HG03139 (cell line): ENCODE measurements at regions not wholly inside any gene's neighbourhood (a gene's known extent, or its start where the extent isn't known, plus 50 kb on each side); places are given as distances from the start of the nearest gene placed in this dataset.
"Not testable (repeated sequence)": the region's sequence is repeated elsewhere in the genome, so short reads cannot be mapped to it uniquely, and the experiment has no call there.

Experiments
- ATAC-seq: cut with Tn5 transposase; IDR thresholded peaks from one replicate; pipeline ENCODE4 v1.9.1; 2021; ENCODE audit not compliant: unreplicated experiment

DNA sequence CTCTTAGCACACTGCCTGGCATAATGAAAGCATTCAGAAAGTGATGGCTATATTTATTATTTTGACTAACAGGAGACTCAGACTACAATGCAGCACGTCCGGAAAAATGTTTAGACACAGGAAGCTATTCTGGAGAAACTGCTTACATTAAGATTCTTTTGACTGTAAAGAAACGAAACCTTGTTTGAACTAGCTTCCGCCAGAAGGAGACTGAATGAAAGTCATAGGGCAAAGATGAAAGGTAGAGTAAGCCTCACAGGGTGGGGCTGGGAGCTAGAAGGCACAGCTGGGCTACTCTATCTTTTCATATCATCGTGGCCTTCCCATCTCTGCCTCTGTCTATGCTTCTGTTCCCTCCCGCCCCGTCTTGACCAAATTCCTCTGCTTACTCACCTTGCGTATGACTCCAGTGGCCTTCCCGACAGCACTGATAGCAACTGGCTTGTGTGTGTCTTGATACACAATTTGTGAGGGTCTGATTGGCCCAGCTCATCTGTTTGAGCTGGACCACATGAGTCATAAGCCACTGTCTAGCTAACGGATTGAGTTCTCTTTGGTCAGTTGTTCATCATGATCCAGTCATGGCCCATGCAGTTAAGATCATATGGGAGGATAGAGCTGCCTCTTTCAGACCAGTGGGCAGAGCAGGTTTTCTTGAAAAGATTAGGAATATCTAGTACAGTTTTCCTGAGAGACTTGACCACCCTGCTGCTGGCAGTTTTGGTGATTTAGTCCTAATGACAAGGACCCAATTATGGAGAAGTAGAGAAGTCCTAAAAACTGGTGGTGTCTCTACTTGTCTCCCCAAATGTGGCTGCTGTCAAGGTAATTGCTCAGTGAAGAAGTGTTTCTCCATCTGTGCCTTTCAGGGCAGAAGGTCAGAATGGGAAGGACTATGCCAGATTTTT, 151.5 kb upstream of the SLC38A2 start:
- no peak for ATAC-seq

DNA sequence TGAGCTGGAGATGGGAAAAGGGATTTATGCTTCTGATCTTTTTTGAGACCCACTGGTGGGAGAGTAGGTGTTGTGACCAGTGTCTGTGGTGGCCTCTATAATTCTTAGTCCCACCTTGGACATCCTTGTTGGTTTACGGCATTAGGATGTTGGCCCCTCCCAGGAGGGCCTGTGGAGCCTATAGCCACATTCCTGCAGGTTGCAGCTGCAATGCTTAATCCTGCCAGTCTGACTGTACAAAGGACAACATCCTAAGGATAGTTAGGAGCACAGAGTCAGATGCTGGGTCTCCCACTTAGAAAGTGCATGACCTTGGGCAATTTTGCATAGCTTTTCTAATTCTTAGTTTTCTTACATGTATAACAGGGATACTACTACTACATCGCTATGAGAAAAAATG, 150.9 kb upstream of the SLC38A2 start:
- no peak for ATAC-seq

GRCh38 chr12:46522071-46522470, 149.5 kb upstream of the SLC38A2 start:
- no peak for ATAC-seq

GRCh38 chr12:46521145-46521544, 148.6 kb upstream of the SLC38A2 start:
- ATAC-seq: no peak

- no peak for ATAC-seq
Observed at GRCh38 chr12:46519407-46519806, 146.8 kb upstream of the SLC38A2 start.

- no peak for ATAC-seq
Observed at GRCh38 chr12:46518729-46519128, 146.2 kb upstream of the SLC38A2 start.

- no peak for ATAC-seq
Observed at GRCh38 chr12:46518169-46518568, 145.6 kb upstream of the SLC38A2 start.

GRCh38 chr12:46517579-46517962, 145.0 kb upstream of the SLC38A2 start:
- ATAC-seq: peak; percentile 31

DNA sequence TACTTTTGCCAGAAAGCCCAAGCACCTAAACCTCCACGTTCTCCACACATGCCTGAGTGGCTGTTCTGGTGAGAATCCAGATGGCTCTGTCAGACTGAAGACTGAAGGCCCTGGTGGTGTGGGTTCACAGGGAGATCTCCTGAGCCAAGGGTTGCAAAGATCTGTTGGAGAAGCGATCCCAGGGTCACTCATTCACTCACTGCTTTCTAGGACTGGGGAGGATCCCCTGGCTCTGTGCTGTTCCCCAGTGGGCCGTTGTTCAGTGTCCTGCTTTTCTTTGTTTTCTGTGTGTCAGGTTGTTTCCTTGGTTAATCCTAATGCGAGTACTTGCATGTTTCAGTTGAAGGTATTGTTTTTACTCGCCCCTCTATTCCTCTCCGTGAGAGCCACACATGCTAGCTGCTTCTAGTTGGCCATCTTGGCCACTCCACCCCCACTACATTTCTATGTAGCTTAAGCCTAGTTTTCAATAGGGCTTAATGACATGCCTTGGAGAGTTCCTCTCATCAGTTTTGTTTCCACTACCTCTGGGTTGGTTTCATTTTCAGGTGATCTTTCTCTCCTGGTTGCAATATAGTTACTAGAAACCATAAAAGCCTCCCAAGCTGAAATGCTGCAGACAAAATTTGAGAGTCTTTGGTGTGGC, 144.5 kb upstream of the SLC38A2 start:
- peak; percentile 96 for ATAC-seq

DNA sequence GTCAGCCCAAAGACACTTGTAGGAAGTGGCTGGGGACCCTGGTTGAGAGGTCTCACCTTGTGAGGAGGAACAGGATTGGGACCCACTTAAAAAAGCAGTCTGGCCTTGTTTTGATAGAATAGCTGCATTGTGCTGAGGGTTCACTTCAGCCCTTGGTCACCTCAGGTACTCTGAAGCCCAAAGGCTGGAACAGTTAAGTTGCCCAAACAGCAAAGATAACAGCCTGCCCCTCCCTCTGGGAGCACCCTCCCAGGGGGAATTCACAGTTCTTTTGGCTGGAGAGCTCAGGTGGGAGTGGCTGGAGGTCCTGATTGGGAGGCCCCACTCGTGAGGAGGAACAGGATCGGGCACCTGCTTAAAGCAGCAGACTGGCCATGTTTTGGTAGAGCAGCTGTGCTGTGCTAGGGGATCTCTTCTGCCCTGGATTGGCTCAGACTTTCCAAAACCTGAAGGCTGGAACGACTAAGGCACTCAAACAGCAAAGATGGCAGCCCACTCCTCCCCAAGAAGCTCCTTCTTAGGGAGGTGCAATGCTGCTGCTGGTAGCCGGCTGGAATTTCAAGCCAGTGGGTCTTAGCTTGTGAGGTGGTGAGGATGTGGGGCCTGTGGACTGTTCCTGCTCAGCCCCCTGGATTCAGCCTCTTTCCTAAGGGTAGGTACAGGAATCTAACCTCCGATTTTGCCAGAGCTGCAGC, 143.8 kb upstream of the SLC38A2 start:
- no peak for ATAC-seq

DNA sequence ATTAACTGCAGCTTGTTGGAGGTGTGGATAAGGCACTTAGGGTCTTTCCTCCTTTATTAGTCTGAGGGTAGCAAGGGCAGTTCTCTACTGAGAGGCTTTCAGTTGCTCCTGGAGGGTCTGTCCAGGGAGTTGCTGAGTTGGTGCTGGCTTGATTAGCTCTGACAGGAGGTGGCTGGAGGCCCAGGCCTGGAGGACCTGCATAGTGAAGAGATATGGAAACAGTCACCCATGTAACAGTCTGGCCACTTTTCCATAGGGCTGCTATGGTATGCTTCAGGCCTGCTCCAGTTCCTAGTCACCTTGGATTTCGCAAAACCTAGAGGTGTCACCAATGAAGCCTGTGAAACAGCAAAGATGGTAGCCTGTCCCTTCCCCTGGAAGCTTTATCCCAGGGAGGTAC, 143.3 kb upstream of the SLC38A2 start:
- no peak for ATAC-seq

- no peak for ATAC-seq
Observed at GRCh38 chr12:46514886-46515285, 142.3 kb upstream of the SLC38A2 start.

- ATAC-seq: not testable (repeated sequence)
Observed at GRCh38 chr12:46510257-46510656, 137.7 kb upstream of the SLC38A2 start.

DNA sequence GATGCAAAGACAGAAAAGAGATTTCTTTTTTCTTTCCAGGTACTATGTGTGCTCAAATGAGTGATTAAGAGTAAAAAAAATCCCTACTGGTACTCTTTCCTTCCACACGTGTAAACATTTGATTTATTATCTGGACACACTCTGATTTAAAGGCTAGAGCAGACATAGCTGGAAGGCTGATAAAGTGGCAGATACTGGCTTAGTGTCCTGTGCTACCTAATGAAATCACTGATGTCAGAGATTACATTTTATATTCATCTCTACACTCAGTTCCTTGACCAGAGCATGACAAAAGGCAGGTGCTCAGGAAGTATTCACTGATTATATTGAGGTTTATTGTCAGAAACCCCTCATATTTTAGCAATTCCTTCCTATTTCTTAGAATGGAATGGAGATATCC, 136.6 kb upstream of the SLC38A2 start:
- no peak for ATAC-seq

- no peak for ATAC-seq
Observed at GRCh38 chr12:46508651-46509050, 136.1 kb upstream of the SLC38A2 start.

DNA sequence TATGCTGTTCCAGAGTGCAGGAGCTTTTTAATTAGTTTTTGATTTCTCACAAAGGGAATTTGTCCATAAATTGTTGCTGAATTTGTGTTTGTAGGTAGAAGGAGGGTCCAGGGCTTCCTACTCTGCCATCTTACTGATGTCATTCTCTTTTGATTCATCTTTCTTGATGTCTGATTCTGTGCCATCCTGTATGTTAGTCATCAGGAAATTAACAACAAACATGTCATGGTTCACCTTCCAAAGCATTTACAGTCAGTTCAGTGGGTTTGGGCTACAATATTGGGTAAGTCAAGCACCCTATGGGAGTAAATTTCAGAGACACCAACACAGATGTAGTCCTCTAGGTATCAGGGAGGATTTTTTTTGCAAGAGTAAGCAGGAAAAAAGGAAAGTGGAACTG, 135.2 kb upstream of the SLC38A2 start:
- no peak for ATAC-seq

DNA sequence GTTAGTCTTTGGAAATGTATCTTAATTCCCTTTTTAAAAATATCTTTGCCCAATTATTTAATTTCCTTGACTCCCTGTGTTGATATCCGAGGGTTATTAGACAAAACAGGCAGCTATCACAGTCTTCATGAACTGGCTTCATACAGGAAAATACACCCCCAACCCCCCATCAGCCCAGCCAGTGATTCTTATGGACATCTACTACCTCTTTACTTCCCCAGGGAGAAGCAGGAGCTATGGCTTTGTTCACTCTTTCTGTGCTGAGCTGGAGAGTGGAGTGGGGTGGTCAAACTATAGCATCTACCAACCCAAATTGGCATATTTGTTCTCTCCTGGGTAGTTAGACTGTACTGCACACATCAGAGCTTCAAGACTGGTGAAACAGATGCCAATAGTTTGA, 134.4 kb upstream of the SLC38A2 start:
- ATAC-seq: no peak

GRCh38 chr12:46506198-46506597, 133.6 kb upstream of the SLC38A2 start:
- ATAC-seq: no peak

DNA sequence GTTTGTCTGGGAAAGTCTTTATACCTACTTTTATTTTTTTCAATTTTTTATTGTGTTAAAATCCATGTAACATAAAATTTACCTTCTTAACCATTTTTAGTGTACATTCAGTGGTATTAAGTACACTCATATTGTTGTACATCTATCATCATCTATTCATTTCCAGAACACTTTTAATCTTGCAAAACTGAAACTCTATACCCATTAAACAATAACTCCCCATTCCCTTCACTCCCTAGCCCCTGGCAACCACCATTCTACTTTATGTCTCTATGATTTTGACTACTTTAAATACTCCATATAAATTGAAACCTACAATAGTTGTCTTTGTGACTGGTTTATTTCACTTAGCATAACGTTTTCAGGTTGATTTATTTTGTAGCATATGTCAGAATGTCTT, 131.9 kb upstream of the SLC38A2 start:
- ATAC-seq: no peak

DNA sequence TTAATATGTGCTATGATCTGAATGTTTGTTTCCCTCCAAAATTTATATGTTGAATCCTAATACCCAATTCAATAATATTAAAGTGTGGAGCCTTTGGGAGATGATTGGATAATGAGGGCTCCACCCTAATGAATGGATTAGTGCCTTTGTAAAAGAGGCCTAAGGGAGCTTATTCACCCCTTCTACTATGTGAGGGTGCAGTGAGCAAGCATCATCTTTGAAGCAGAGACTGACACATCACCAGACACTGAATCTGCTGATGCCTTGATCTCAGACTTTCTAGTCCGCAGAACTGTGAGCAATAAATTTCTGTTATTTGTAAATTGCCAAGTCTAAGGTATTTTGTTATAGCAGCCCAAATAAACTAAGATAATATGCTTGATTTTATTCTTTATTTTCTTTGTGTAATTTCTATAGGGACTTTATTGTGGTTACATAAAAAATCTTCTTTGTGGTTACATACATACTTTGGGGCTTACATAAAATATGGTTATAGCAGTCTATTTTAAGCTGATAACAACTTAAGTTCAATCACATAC, 131.1 kb upstream of the SLC38A2 start:
- ATAC-seq: no peak

- ATAC-seq: no peak
Observed at GRCh38 chr12:46500673-46501072, 128.1 kb upstream of the SLC38A2 start.

GRCh38 chr12:46499901-46500300, 127.3 kb upstream of the SLC38A2 start:
- ATAC-seq: peak; percentile 58
